HG03469 (cell line): ENCODE measurements at regions not wholly inside any gene's neighbourhood (a gene's known extent, or its start where the extent isn't known, plus 50 kb on each side); places are given as distances from the start of the nearest gene placed in this dataset.

ENCODE experiments used
- ATAC-seq: cut with Tn5 transposase; IDR thresholded peaks from one replicate; pipeline ENCODE4 v1.9.1; 2021; ENCODE audit warnings: mild to moderate bottlenecking, moderate library complexity, moderate number of reproducible peaks; ENCODE audit not compliant: unreplicated experiment

DNA sequence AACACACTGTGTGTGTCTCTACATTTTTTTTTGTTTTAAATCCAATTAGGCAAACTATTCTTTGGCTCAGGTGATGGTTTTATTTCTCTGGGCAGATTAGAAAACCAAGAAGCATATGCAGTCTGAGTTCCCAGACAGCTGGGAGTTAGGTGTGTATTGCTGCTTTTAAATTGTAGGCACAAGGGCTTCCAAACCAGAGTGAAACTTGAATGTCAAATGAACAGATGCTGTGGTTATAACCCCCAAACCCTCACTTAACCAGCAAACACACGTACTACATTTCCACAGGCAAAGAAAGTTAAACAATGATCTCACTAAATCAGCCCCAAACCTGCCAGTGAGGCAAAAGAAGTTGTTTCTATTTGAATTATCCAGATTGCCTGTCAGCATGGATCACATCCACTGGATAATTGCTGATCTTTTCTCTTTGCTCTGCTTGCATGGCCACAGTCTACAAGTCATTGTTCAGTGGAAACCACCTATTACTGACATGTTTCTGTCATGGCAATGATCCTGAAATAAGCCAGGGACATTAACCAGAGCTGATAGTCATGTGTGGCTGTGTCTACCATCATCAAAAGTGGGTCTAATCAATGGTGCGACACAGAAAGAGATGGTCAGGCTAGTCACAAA, 576.5 kb upstream of the PLXNA2 start:
- no peak for ATAC-seq

DNA sequence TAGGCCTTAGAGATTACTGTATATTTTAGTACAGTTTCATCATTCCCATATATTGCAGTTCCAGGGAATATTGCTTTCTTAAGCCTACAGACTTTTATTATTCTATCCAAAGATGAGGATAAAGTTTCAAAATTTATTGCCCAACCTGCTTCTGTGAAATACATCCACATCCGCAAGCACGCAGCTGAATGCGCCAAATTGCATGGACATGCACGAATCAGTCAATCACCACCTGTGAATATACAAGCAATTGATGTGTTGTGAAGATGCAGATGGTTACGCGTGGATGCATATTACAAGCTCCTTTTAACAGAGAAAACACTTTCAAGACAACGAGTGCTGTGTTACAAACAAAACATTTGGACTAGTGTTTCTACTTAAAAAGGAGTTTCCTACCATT, 577.8 kb upstream of the PLXNA2 start:
- ATAC-seq = no peak

DNA sequence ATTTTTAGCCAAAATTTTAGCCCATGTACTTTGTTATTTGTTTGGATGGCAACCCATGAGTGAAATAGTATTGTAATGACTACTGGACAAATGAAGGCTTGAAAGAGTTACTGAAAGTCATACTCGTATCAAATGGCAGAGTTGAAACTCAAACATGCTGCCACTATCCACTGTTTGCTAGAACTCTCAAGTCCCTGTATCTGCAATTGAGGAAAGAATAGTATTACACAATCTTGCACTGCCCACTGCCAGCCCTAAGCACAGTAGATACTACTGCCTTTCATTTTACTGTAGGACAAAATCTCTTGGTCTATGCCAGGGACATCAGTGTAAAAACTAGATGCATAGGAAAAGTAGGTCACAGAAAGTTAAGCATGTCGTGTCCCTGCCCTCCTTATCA, 581.1 kb upstream of the PLXNA2 start:
- no peak for ATAC-seq

- no peak for ATAC-seq
Observed at GRCh38 chr1:208829595-208829994, 585.4 kb upstream of the PLXNA2 start.

- ATAC-seq = no peak
Observed at GRCh38 chr1:208834381-208835096, 590.4 kb upstream of the PLXNA2 start.

DNA sequence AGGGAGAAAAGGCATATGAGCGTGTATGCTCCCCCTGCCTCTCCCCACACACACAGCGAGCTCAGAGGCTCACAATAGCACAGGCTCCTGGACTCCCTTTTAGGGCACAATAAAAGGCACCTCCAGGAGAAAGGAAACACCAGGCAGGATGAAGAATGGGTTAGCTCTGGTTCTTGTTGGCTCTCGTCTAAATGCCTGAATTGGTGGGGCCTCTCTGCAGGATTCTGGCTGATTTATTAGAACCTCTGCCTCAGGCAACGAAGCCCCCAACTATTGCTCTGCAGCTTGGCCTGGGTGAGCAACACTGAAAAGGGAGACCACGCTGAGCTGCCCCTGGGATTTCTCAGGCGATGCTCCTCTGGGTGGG, 590.9 kb upstream of the PLXNA2 start:
- ATAC-seq = no peak

DNA sequence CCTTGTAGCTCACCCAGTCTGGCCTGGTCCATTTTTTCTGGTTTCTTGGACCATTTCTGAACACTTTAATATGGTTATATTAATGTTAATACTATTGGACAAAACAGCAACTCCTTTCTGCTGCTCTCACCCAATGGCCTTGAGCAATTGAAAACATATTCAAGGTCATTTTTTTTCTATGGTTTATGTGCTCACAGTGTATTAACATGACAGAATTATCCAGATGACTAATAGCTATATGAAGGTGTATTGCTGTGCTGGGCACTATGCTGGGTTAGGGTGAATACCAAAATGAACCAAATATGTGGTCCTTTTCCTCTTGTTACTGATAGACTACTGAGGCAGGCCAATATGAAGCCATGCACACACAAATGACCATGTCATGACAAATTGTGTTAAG, 591.6 kb upstream of the PLXNA2 start:
- ATAC-seq = no peak

GRCh38 chr1:208837242-208837641, 593.1 kb upstream of the PLXNA2 start:
- no peak for ATAC-seq

DNA sequence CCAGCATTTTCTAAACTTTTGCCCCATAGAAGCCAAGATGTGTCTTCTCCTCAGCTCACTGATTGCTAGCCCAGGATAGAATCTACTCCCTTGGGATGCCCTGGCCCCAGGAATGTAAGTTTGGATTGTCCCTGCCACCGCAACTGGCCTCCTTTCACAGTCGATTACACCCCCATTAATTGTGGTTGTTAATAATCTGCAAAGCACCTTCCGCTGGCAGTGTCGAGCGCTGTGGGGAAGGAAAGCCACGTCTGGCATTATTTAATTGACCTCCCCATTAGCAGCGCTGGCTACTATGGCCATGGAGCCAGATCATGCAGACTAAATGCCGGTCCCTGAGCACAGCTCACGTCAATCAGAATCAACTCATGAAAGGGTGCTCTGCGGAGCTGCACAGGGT, 597.3 kb upstream of the PLXNA2 start:
- ATAC-seq = no peak

DNA sequence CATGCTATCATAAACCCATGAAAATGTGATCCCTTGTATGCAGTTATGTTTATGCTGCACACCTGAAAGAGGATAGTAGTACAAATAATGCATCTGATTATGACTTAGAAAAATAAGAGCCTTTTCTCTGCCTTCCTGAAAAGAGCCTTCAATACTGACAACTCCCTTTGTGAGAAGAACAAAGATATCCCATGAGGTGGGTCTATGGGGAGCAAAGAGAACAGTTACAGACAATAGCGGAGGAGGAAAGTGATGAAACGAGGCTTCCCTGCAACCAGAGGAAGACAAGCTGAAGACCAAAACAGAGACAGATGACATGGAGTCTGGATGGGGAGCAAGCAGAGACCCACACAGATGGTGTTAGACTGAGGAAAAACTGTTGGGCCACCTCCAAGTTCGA, 598.3 kb upstream of the PLXNA2 start:
- no peak for ATAC-seq

DNA sequence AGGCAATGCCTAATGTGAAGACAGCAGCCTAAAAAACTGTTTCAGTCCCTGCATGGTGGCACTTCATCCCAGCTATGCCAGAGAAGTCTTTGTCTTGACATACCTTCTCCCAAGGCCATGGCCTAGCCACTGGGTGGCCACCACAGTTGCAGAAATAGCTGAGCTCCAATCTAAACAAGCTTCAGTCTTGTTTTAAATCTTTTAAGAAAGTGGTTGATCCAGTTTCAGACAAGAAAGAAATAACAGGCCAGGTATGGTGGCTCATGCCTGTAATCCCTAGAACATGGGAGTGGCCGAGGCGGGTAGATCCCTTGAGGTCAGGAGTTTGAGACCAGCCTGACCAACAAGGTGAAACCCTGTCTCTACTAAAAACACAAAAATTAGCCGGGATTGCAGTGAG, 600.0 kb upstream of the PLXNA2 start:
- ATAC-seq = no peak

DNA sequence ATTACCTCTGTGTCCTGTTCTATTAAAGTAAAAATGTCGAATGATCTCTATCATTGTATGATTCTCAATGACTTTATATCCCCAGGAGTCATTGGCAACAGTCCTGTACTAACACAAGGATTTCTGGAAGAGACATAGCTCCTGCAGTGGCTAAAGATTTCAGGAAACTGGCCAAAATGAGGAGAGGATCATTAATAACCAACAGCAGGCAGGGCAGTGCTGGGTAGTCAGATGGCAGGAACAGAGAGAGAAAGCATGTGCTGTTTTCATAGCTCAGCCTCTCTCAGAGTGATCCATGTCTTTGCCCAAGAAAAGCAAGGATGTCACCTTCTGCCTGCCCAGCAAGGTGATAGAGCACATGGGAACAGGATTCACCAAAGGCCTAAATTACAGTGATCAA, 604.7 kb upstream of the PLXNA2 start:
- ATAC-seq = no peak

GRCh38 chr1:208850442-208850841, 606.3 kb upstream of the PLXNA2 start:
- no peak for ATAC-seq

- ATAC-seq = no peak
Observed at GRCh38 chr1:208851366-208851765, 607.2 kb upstream of the PLXNA2 start.

GRCh38 chr1:208852911-208853310, 608.7 kb upstream of the PLXNA2 start:
- no peak for ATAC-seq

DNA sequence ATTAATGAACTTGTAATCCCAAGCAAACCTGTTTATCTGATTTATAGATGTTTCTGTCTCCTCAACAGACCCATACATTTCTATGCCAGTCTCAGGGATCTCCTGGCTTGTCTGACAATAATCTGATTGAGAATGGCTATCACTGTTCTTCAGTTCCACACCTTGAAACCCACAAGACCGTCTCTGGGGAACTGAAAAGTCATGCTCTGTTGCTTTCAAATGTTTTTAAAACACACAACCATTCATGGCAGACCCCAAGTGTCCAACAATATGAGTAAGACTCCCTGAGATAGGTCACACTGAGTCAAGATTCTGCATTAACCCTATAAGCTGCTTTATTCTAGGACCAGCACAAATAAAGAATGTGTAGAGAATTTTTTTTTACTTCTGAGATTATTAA, 611.2 kb upstream of the PLXNA2 start:
- peak; percentile 79 for ATAC-seq

DNA sequence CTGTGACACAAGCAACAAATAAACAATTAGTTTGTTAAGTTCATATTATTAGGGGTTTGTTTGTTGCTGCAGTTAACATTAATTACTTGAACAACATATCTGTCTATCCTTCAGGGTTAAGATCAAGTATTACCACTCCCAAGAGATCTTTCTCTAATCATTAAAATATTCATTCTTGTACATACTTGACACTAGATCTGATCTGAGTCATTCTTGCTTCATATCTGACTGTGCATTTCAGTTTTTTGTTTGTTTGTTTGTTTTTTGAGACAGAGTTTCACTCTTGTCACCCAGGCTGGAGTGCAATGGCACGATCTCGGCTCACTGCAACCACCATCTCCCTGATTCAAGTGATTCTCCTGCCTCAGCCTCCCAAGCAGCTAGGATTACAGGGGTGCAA, 613.3 kb upstream of the PLXNA2 start:
- ATAC-seq = no peak

- no peak for ATAC-seq
Observed at GRCh38 chr1:208858738-208859137, 614.6 kb upstream of the PLXNA2 start.

GRCh38 chr1:208864366-208864965, 620.3 kb upstream of the PLXNA2 start:
- ATAC-seq = no peak

- ATAC-seq = no peak
Observed at GRCh38 chr1:208866386-208866955, 622.3 kb upstream of the PLXNA2 start.

GRCh38 chr1:208868554-208868953, 624.4 kb upstream of the PLXNA2 start:
- no peak for ATAC-seq

- ATAC-seq = no peak
Observed at GRCh38 chr1:208874915-208875314, 630.7 kb upstream of the PLXNA2 start.
